Ascending aorta (tissue), 2 donors: ENCODE measurements at regions not wholly inside any gene's neighbourhood (a gene's known extent, or its start where the extent isn't known, plus 50 kb on each side); places are given as distances from the start of the nearest gene placed in this dataset.

Experiments used
- DNase-seq, 2 donors: peaks; one replicate each; pipeline ENCODE4 v3.0.0-alpha.2; 2019; ENCODE audit warnings: low spot score in 2 of 2
- H3K27ac ChIP-seq, 2 donors: fragments of 200-600 bp; sonication (generic); one replicate each; pipeline ENCODE4 v1.5.1; 2016 to 2017; ENCODE audit warnings: mild to moderate bottlenecking in 1 of 2
- H3K27me3 ChIP-seq: fragments of 200-600 bp; sonication (generic); one replicate; pipeline ENCODE4 v1.5.1; 2017
- H3K36me3 ChIP-seq, 2 donors: fragments of 200-600 bp; sonication (generic); one replicate each; pipeline ENCODE4 v1.5.1; 2016
- H3K4me1 ChIP-seq, 2 donors: fragments of 200-600 bp; sonication (generic); one replicate each; pipeline ENCODE4 v1.5.1; 2016 to 2017; ENCODE audit warnings: mild to moderate bottlenecking in 1 of 2
- H3K4me3 ChIP-seq, 2 donors: fragments of 200-600 bp; sonication (generic); one replicate each; pipeline ENCODE4 v1.5.1; 2016 to 2017; ENCODE audit warnings: mild to moderate bottlenecking in 1 of 2
- H3K9me3 ChIP-seq, 2 donors: fragments of 200-600 bp; sonication (generic); one replicate each; pipeline ENCODE4 v1.5.1; 2016
- CTCF ChIP-seq, 3 experiments: fragments of 200-600 bp in 2 of 3; fragments of 450-650 bp in 1 of 3; sonication (generic) in 2 of 3; IDR thresholded peaks; one replicate each; pipeline ENCODE4 v1.5.1; 2016 to 2019; ENCODE audit warnings: antibody characterized with exemption in 3 of 3, mild to moderate bottlenecking in 1 of 3, moderate library complexity in 1 of 3
- intact Hi-C: fragments of 100-400 bp; cut with DNase I; formaldehyde crosslinking; loops from one replicate; pipeline ENCODE4 v1.15.1; 2023

GRCh38 chr2:64939332-64939917 lies 49.8 kb upstream of the SLC1A4 start:
- no peak overlapping the region for H3K4me3 ChIP-seq
- H3K27me3 ChIP-seq: no peaks in the 10 kb centered on the region
- no peak for DNase-seq
- intact Hi-C loops: no loop called here
- H3K4me1 ChIP-seq: peaks cover 3 to 8% of the 10 kb centered on the region in 2 donors
- no peaks in the 10 kb centered on the region for H3K36me3 ChIP-seq
- no peaks in the 10 kb centered on the region for H3K9me3 ChIP-seq
- TF ChIP-seq CTCF (IDR thresholded peaks at IDR 0.05): no peak
- no peak overlapping the region for H3K27ac ChIP-seq
